B cell (primary cell): ENCODE measurements at regions not wholly inside any gene's neighbourhood (a gene's known extent, or its start where the extent isn't known, plus 50 kb on each side); places are given as distances from the start of the nearest gene placed in this dataset.

Experiments used
- ATAC-seq: fragments of 200-7000 bp; cut with Tn5 transposase; one replicate; pipeline ENCODE4 v1.10.0; 2021; ENCODE audit warnings: low read depth, mild to moderate bottlenecking, moderate number of reproducible peaks, moderate library complexity
- CTCF ChIA-PET: fragments of 350-600 bp; sonication (Branson Sonifier 250); formaldehyde crosslinking; loops from one replicate; lab custom pipeline; 2021; ENCODE audit warnings: antibody characterized with exemption, inconsistent platforms; lab: Charles Lee
- POLR2A ChIA-PET: fragments of 350-600 bp; sonication (Branson Sonifier 250); formaldehyde crosslinking; loops from one replicate; lab custom pipeline; 2021; ENCODE audit warnings: antibody characterized with exemption; lab: Charles Lee
- DNase-seq: peaks from one replicate; pipeline ENCODE4 v3.0.0; 2013
- H2AFZ ChIP-seq: 2 replicates; pipeline ENCODE4 v1.6.1; 2012; ENCODE audit warnings: mild to moderate bottlenecking, low read depth, low read length; ENCODE audit not compliant: insufficient read depth, poor library complexity, severe bottlenecking
- H3K27ac ChIP-seq, 2 donors: 1 replicate in 1 of 2; 2 replicates in 1 of 2; pipeline ENCODE4 v1.5.1; 2012 to 2013; ENCODE audit warnings: low read length in 2 of 2, mild to moderate bottlenecking in 2 of 2, moderate library complexity in 1 of 2
- H3K27me3 ChIP-seq, 4 experiments: fragments of 200-600 bp in 1 of 4; sonication (generic) in 1 of 4; replicated peaks in 1 of 4; 1 replicate in 2 of 4; 2 replicates in 2 of 4; pipeline versions ENCODE4 v1.6.1 to v1.7.0; 2013 to 2016; ENCODE audit warnings: low read length in 3 of 4, mild to moderate bottlenecking in 2 of 4, mixed read lengths in 1 of 4, moderate library complexity in 1 of 4; ENCODE audit not compliant: insufficient read depth in 4 of 4, control insufficient read depth in 3 of 4; ENCODE audit errors: control extremely low read depth in 1 of 4
- H3K36me3 ChIP-seq, 2 experiments: replicated peaks in 1 of 2; 1 replicate in 1 of 2; 2 replicates in 1 of 2; pipeline versions ENCODE4 v1.6.1 to v1.7.1; 2013; ENCODE audit warnings: low read length in 1 of 2; ENCODE audit not compliant: insufficient read depth in 2 of 2, control insufficient read depth in 1 of 2; ENCODE audit errors: control extremely low read depth in 1 of 2, extremely low read depth in 1 of 2
- H3K4me1 ChIP-seq, 2 donors: fragments of 200-600 bp in 1 of 2; sonication (generic) in 1 of 2; 1 replicate in 1 of 2; 2 replicates in 1 of 2; pipeline versions ENCODE4 v1.5.1 to v1.6.1; 2013 to 2017; ENCODE audit warnings: low read length in 2 of 2; ENCODE audit not compliant: control insufficient read depth in 2 of 2, insufficient read depth in 2 of 2
- H3K4me2 ChIP-seq: replicated peaks from 2 replicates; pipeline ENCODE3; 2012; ENCODE audit warnings: mild to moderate bottlenecking, low read depth, low read length; ENCODE audit not compliant: poor library complexity, severe bottlenecking
- H3K4me3 ChIP-seq, 5 experiments: fragments of 200-600 bp in 1 of 5; sonication (generic) in 1 of 5; 1 replicate in 3 of 5; 2 replicates in 2 of 5; pipeline versions ENCODE4 v1.5.1 to v1.7.0; 2011 to 2016; ENCODE audit warnings: low read length in 4 of 5, mild to moderate bottlenecking in 4 of 5, low read depth in 2 of 5, control low read depth in 1 of 5, moderate library complexity in 1 of 5; ENCODE audit not compliant: insufficient read depth in 1 of 5; ENCODE audit errors: control extremely low read depth in 1 of 5, extremely low read depth in 1 of 5
- H3K79me2 ChIP-seq: fragments of 200-600 bp; sonication (generic); one replicate; pipeline ENCODE4 v1.6.0; 2016; ENCODE audit warnings: low read length; ENCODE audit not compliant: control insufficient read depth, insufficient read depth
- H3K9ac ChIP-seq: fragments of 200-600 bp; sonication (generic); 2 replicates; pipeline ENCODE4 v1.6.1; 2017; ENCODE audit warnings: mild to moderate bottlenecking, low read length, moderate library complexity
- H3K9me3 ChIP-seq, 3 donors: one replicate each; pipeline versions ENCODE4 v1.6.1 to v1.7.1; 2013; ENCODE audit warnings: low read length in 2 of 3; ENCODE audit not compliant: control insufficient read depth in 2 of 3, insufficient read depth in 1 of 3; ENCODE audit errors: control extremely low read depth in 1 of 3
- H4K20me1 ChIP-seq: 2 replicates; pipeline ENCODE4 v1.6.0; 2012; ENCODE audit warnings: mild to moderate bottlenecking, low read length; ENCODE audit not compliant: insufficient read depth, control insufficient read depth, poor library complexity, severe bottlenecking
- H3K27ac Mint-ChIP-seq: one replicate; pipeline ENCODE4 v1.8.0; 2021; ENCODE audit warnings: mixed read lengths
- H3K27me3 Mint-ChIP-seq: one replicate; pipeline ENCODE4 v1.8.0; 2021; ENCODE audit warnings: mixed read lengths
- H3K4me1 Mint-ChIP-seq: one replicate; pipeline ENCODE4 v1.8.0; 2021; ENCODE audit warnings: mixed read lengths
- H3K4me3 Mint-ChIP-seq: one replicate; pipeline ENCODE4 v1.8.0; 2021; ENCODE audit warnings: mixed read lengths
- H3K9me3 Mint-ChIP-seq: one replicate; pipeline ENCODE4 v1.8.0; 2022; ENCODE audit warnings: mixed read lengths; ENCODE audit not compliant: insufficient read depth
- CTCF ChIP-seq: fragments of 200-600 bp; IDR thresholded peaks from one replicate; pipeline ENCODE4 v1.8.0; 2022; ENCODE audit warnings: antibody characterized with exemption, mild to moderate bottlenecking
- EZH2 ChIP-seq: IDR thresholded peaks from 2 replicates; pipeline ENCODE4 v1.6.1; 2012; ENCODE audit warnings: borderline replicate concordance, low read depth, mild to moderate bottlenecking, moderate library complexity, low read length; ENCODE audit not compliant: insufficient read depth, poor library complexity, severe bottlenecking
- WGBS: methylation state at CpG from one replicate; pipeline ENCODE4 v1.1.5; 2013; ENCODE audit warnings: missing lambda C conversion rate; ENCODE audit not compliant: insufficient coverage; 5-methylcytosine and 5-hydroxymethylcytosine counted together
- intact Hi-C: fragments of 100-400 bp; cut with micrococcal nuclease; formaldehyde crosslinking; loops from one replicate; pipeline ENCODE4 v1.10.0; 2022

DNA sequence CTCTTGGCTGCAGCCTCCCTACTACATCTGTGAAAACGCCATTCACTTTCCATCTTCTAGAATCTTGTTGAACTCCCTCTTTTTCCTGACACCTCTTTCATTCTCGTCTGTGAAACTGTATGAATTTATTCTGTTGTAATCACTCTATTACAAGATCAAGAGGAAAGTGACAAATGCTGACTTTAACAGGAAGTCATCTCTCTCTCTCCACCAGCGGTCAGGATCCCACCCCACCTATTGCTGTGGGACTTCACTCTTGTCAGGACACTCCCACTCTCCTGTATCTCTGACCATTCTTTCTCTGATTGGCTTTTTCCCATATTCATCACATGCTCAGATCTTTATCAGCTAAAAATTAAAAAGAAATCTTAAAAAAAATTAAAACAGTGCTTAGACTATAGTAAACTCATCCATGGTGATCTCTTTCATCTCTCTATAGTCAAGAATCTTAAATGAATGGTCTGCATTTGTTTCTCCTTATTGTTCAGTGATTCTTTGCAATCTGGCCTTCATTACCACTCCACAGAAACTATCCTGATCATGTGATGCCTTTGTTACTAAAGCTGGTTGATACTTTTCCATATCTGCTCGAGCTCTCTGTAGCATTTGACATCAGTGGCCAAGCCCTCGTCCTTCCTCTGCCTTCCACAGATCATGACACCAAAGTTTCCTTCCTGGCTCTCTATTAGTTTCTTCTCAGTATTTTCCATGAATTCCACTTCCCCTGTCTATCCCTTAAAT lies 113.6 kb downstream of the UCHL5 start:
- H3K4me1 ChIP-seq, result peaks cover 0 to 11% of the 10 kb centered on the region in 2 donors
- no peak overlapping the region for H3K4me3 ChIP-seq
- Mint-ChIP-seq H3K4me3 (no peak overlapping the region), H3K9me3 (peaks cover 4% of the 10 kb centered on the region), H3K27ac (no peak overlapping the region), H3K27me3 (no peaks in the 10 kb centered on the region), H3K4me1 (peaks cover 12% of the 10 kb centered on the region)
- H3K9me3 ChIP-seq, result no peaks in the 10 kb centered on the region
- H4K20me1 ChIP-seq, result no peaks in the 10 kb centered on the region
- no peak for DNase-seq
- POLR2A ChIA-PET, result no interaction called here
- no peak for ATAC-seq
- H3K9ac ChIP-seq, result no peak overlapping the region
- H3K36me3 ChIP-seq, result no peaks in the 10 kb centered on the region
- CTCF ChIA-PET, result interaction anchor here (1.0 kb wide), 1 partner anchor 20 kb away, joined by 3 read pairs; no protein-coding TSS in a partner anchor
- no peak overlapping the region for H2AFZ ChIP-seq
- H3K4me2 ChIP-seq, result no peak overlapping the region
- no peak overlapping the region for H3K27ac ChIP-seq
- intact Hi-C loops, result loop anchor here (10.0 kb wide), 1 partner anchor 69 kb away; no protein-coding TSS in a partner anchor
- no peaks in the 10 kb centered on the region for H3K79me2 ChIP-seq
- TF ChIP-seq EZH2 (no peak), CTCF (no peak)
- no peaks in the 10 kb centered on the region for H3K27me3 ChIP-seq
- 100% methylated on average over 3 of the region's 5 CpGs for WGBS

- Mint-ChIP-seq H3K9me3 (peaks cover under 1% of the 10 kb centered on the region), H3K27ac (no peak overlapping the region), H3K4me1 (peaks cover 6% of the 10 kb centered on the region), H3K4me3 (no peak overlapping the region), H3K27me3 (no peaks in the 10 kb centered on the region)
- ATAC-seq, result no peak
- H4K20me1 ChIP-seq, result no peaks in the 10 kb centered on the region
- 100% methylated on average over 5 of the region's 5 CpGs for WGBS
- H3K36me3 ChIP-seq, result no peaks in the 10 kb centered on the region
- no peak overlapping the region for H2AFZ ChIP-seq
- no peaks in the 10 kb centered on the region for H3K79me2 ChIP-seq
- H3K27ac ChIP-seq, result no peak overlapping the region
- no peak overlapping the region for H3K9ac ChIP-seq
- H3K27me3 ChIP-seq, result no peaks in the 10 kb centered on the region
- CTCF ChIA-PET, result interaction anchor here (1.6 kb wide), 1 partner anchor 143 kb away, joined by 4 read pairs; no protein-coding TSS in a partner anchor
- H3K9me3 ChIP-seq, result no peaks in the 10 kb centered on the region
- no peak for DNase-seq
- H3K4me1 ChIP-seq, result no peaks in the 10 kb centered on the region
- H3K4me2 ChIP-seq, result no peak overlapping the region
- TF ChIP-seq CTCF (no peak), EZH2 (no peak)
- POLR2A ChIA-PET, result no interaction called here
- H3K4me3 ChIP-seq, result no peak overlapping the region
- intact Hi-C loops, result loop anchor here (10.0 kb wide), 1 partner anchor 65 kb away; no protein-coding TSS in a partner anchor
Observed at GRCh38 chr1:192949783-192950182, 109.4 kb downstream of the UCHL5 start.
